Activated CD4-positive, alpha-beta T cell treated with anti-CD3 and anti-CD28 coated beads, Interleukin-10, Interleukin-2, amounts not matched to agents 100 ng/mL and 50 ng/mL, durations not matched to agents 16 hours and 8 hours (primary cell): ENCODE measurements at regions not wholly inside any gene's neighbourhood (a gene's known extent, or its start where the extent isn't known, plus 50 kb on each side); places are given as distances from the start of the nearest gene placed in this dataset.

ENCODE experiments used
- DNase-seq: peaks from one replicate; pipeline ENCODE4 v3.0.0-alpha.2; 2020

DNA sequence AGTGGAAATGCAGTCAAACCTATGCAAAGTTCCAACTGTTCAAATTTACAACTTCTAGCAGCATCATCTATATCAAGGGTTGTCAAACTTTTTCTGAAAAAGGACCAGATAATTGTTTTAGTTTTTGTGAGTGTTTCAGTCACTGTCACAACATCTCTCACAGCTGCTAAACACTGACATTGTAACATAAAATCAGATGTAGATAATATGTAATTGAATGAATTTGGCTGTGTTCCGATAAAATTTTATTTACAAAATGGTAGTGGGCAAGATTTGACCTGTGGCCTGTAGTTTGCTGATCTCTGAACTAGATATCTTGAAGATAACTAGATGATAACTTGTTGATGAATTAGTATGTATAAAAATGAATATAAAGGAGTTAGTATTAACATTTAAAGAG lies 1679.1 kb upstream of the PCDH20 start:
- DNase-seq, result no peak

- no peak for DNase-seq
Measured at GRCh38 chr13:63093907-63094469, 1678.3 kb upstream of the PCDH20 start.

DNA sequence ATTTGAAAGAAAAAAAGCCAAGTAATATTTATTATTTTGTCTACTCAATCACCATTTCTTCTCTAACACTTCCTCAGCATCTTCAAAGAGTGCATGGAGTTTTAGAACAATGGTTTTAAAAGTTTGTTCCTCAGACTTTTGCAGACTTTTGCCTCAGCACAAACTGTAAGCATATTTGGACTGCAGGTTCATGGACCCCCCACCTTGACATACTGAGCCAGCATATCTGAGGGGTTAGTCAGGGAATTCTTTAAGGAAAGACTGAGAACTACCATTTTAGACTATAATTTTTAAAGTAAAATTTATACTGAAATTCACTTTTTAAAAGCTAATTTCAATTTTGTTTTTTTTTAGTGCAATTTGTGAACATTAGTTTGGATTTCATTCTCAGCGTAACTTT lies 1676.8 kb upstream of the PCDH20 start:
- no peak for DNase-seq

GRCh38 chr13:63090524-63090923 lies 1674.9 kb upstream of the PCDH20 start:
- DNase-seq, result no peak

- no peak for DNase-seq
Measured at GRCh38 chr13:63088226-63088625, 1672.6 kb upstream of the PCDH20 start.

- DNase-seq, result no peak
Measured at GRCh38 chr13:63086286-63086685, 1670.6 kb upstream of the PCDH20 start.

GRCh38 chr13:63085851-63086250 lies 1670.2 kb upstream of the PCDH20 start:
- no peak for DNase-seq

- DNase-seq, result no peak
Measured at GRCh38 chr13:63081400-63082014, 1665.9 kb upstream of the PCDH20 start.

- DNase-seq, result no peak
Measured at GRCh38 chr13:63075126-63075525, 1659.5 kb upstream of the PCDH20 start.

DNA sequence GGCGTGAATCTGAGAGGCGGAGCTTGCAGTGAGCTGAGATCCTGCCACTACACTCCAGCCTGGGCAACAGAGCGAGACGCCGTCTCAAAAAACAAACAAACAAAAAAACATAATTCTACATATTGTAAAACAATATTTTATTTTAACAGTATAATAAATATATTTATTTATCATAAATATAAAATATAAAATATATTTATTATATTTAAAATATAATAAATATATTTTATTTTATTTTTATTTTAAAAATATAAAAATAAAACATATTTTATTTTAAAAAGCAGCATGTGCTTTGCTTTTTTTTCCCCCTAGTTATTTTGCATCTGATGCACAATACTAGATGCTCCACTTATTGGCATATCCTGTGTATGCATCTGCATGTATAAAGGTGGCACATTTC lies 1634.6 kb upstream of the PCDH20 start:
- DNase-seq, result no peak

GRCh38 chr13:63048653-63049052 lies 1633.0 kb upstream of the PCDH20 start:
- DNase-seq, result no peak

- no peak for DNase-seq
Measured at GRCh38 chr13:63044589-63045313, 1629.1 kb upstream of the PCDH20 start.

DNA sequence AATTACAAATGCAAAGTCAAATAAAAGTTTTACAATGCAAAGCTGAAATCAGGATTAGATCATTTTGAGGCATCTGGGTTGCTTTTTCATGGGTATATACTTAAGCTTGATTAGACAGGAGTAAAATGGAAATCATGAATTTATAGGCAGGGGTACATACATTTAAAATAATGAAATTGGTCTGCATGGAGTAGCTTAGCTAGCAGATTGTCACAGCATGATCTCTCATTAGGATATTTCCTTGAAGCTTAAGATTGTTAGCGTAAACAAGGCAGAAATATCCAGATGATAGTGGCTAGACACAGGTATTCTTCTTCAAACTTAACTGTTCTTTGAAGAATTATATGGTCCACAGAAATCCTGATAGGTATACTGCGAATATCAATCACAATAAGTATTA lies 1627.0 kb upstream of the PCDH20 start:
- no peak for DNase-seq

DNA sequence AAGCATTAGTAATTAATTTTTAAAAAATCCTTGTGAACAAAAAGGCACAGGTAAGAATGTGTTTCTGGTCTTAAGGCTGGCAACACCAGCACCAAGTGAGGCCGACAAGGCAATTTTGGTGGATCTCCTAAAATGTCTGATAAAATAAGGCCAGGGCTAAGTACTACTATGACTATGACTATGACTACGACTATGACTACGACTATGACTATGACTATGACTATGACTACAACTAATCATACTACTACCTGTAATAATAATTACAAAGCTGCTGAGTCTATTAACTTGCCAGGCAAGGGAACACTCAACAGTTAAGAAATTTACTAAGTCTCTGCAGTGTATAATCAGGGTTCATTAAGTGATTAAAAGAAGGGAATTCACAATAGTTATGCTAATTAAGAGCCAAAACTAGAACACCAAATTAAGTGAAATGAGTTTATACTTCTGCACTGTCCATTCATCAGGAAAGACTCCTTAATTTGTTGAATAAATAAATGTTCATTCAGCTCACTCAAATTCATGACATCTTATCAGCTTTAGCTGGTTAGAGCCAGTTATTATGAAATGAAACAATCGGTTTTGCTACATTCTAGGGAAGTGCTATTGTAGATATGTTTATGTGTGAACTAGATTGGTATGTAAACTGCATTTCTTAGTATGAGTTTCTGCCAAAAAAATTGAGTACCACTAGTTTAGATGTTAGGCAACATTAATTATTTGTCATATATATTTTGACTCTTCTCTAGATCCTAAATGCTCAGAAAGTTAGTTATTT lies 1626.2 kb upstream of the PCDH20 start:
- DNase-seq, result peak; percentile 1

- no peak for DNase-seq
Measured at GRCh38 chr13:63026285-63026797, 1610.7 kb upstream of the PCDH20 start.

DNA sequence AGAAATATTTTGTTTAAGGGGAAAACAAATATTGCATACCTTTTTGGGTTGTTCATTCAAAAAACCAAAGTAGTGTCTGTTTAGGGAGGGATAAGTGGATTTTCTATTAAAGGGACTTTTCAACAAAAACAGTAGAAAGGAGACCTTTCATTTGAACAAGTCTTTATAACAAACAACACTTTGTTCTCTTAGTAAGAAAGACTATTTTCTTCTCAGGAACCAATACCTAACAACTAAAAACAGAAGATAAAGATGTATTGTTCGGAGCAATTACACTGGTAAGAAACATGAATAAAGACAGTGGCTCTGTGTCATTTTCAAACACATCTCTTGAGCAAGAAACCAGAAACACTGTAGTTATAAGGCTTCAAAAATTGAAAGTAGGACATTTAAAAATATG lies 1610.1 kb upstream of the PCDH20 start:
- no peak for DNase-seq

DNA sequence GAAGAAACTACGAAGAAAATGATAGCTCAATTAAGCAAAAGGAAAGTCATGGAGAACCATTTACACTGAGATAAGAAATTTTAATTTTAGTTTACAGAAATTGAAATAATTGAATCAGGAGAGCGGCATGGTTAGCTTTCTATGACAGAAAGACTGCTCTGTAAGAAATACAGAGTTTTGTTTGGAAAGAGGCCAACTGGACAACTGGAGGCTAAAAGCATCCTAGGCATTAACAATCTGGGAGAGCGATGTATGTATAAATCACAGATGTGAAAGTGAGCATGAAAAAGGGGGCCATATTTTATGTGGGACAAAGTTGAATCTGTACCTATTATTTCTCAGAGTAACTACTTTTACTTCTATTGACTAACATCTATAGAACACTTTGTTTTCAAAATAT lies 1608.8 kb upstream of the PCDH20 start:
- no peak for DNase-seq

DNA sequence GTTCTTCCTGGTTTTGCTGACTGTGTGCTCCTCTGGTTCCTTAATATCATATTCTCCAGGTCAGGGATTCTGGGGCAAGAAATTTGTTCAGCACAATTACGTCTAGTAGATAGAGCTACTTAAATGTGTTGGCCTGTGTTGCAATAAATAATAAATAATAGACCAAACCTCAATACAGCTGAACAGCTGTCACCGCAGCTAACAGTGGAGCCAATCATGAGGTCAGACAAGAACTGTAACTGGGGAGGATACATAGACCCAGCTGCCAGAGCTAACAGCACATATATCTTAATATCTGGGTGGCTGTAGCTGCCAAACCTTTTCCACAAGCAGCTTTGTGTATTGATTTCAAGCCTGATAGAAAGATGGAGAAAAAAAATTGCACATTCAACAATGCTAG lies 1596.3 kb upstream of the PCDH20 start:
- no peak for DNase-seq

- DNase-seq, result no peak
Measured at GRCh38 chr13:63010072-63010658, 1594.5 kb upstream of the PCDH20 start.

DNA sequence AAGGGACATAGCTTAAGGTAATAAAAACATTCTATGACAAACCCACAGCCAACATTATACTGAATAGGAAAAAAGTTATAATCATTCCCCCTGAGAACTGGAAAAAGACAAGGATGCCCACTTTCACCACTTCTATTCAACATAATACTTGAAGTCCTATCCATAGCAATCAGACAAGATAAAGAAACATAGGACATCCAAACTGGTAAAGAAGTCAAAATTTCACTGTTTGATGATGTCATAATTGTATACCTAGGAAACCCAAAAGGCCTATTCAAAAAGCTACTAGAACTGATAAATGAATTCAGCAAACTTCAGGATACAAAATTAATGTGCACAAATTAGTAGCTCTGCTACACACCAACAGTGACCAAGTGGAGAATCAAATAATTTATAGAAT lies 1590.0 kb upstream of the PCDH20 start:
- DNase-seq, result no peak

DNA sequence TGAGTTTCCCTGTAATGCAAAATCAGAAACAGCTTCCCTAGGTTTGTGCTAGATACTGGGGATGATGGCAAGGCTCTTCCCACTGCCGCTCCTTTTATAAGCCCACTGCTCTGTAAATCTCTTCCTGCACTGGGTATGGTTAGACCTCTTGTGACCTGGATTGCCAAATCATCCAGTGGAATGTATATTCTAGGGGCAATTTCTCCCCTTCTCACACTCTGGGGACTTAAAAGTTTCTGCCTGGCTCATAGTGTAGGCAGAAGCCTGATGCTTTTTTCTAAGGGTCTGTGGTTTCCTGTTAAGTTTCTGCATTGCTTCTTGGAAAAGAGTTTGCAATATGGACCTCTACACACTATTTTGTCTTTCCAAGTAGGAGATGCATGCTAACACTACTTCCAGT lies 1582.0 kb upstream of the PCDH20 start:
- no peak for DNase-seq

- DNase-seq, result no peak
Measured at GRCh38 chr13:62997038-62997599, 1581.5 kb upstream of the PCDH20 start.

DNA sequence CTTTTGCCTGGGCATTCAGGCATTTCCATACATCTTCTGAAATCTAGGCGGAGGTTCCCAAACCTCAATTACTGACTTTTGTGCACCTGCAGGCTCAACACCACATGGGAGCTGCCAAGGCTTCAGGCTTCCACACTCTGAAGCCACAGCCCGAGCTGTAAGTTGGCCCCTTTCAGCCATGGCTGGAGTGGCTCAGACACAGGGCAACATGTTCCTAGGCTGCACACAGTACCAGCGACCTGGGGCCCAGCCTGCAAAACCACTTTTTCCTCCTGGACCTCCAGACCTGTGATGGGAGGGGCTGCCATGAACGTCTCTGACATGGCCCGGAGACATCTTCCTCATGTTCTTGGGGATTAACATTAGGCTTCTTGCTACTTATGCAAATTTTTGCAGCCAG lies 1558.2 kb upstream of the PCDH20 start:
- DNase-seq, result no peak
